T-helper 2 cell (primary cell): ENCODE measurements at regions not wholly inside any gene's neighbourhood (a gene's known extent, or its start where the extent isn't known, plus 50 kb on each side); places are given as distances from the start of the nearest gene placed in this dataset.

Experiments used
- DNase-seq, 5 experiments: peaks; one replicate each; pipeline versions ENCODE4 v3.0.0 to v3.0.0-alpha.2; 2012 to 2022

DNA sequence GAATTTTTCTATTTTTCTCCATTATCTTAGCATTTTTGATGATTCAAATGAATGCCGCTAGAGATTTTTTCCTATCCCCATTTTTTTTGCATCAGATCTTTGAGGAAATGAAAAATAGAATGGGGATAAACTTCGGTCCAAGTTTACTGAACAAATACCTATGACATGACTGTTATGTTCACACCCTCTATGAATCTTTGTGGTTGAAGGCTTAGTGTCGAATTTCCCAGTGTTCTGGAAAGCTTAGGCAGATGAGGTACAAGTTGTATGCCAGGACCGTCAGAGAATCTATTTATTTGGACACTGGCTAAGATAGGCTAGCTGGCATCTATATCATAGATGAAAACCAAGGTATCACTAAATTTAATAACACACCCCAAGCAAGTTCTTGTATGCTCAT, 123.4 kb downstream of the SPCS3 start:
- no peak for DNase-seq

DNA sequence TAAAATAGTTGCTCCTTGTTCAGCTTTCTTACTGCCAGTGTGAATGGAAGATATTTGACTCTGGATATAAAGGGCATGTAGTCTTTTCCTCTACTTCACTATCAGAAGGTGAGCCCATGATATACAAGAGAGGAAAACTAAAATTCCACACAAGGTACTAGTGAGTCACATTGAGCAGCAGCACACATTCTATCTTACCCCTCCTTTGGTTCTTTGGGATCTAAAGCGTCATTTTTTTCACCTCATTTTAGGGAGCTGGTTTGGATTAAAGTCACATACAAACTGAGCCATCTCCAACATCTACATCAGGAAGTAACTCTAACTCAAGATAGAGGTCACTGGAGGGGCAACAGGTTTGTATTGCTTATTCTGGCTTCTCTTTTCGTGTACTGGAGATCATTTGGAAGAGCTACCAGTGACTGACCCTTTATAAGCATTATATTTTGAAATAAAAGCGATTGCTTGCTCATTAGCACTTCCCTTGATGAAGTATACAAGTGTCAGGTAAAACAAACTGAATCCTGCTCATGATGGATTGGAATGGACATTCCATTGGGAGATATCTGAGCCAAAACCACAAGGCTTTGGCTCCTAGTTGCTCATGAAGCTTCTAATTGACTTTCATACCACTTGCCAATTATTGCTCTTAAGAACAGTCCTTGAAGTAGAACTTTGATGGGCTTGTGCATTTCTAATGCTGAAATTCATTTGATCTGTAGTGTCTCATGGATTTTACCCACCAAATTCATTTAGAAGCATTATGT, 124.1 kb downstream of the SPCS3 start:
- DNase-seq, result no peak

DNA sequence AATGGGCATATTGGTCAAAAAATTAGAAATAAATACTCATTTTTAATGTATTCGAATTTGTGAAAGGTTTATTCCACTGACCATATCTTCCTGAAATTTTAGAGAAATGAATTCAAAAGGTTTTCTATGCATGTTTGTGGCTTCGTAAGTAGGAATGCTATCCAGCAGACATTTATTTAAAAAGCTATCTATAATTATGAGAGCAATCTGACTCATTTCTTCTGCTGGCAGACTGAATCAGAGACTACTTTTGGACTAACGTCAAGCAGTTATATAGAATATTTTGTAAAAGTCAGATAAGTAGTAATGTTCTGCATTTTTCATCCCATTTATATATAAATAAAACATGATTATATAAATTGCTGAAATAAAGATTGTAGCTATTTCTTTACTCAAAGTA, 125.0 kb downstream of the SPCS3 start:
- DNase-seq, result no peak

DNA sequence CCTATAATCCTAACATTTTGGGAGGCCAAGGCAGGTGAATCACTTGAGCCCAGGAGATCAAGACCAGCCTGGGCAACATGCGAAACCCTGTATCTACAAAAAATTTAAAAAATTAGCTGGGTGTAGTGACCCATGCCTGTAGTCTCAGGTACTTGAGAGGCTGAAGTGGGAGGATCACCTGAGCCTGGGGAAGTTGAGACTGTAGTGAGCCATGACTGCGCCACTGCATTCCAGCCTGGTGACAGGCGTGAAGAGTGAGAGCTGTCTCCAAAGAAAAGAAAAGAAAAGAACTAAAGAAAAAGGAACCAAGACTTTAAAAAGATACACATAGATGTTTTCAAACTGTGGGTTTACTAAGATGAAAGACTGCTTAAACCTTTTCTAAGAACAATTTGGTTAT, 129.0 kb downstream of the SPCS3 start:
- no peak for DNase-seq

DNA sequence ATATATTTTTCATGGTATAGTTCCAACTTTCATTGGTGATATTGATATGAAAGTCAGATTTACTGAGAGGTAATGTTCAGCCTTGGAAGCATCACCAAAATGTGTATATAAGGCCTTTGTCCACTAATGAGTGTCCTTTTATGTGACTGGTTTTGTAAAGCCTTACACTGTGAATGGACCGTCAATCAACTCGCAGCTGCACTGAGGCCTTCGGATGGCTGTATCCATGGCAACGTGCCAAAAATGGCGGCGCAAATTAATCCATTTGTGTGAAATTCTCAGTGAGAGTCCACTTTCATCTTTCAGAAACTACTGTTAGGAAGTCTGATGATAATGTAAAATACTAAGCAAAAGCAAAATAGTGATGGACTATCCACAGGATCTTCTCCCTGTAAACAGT, 131.7 kb downstream of the SPCS3 start:
- no peak for DNase-seq

DNA sequence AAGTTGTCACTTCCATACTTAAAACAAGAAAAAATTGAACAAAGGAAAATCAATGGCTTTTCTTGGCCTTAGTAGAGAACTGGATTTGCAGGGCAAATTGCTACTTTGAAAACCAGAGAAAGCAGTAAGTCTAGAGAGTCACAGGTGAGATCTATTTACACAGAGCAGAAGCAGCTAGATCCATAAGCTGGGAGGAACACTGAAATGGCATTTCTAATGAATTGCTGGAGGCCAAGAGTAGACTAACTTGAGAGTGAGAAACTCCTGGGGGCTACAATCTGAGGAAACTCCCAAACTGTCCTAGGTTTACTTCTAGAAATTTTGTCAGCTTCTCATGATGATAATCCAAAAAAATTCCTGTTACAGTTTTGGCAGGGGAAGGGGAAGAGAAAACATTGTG, 133.3 kb downstream of the SPCS3 start:
- DNase-seq, result no peak

DNA sequence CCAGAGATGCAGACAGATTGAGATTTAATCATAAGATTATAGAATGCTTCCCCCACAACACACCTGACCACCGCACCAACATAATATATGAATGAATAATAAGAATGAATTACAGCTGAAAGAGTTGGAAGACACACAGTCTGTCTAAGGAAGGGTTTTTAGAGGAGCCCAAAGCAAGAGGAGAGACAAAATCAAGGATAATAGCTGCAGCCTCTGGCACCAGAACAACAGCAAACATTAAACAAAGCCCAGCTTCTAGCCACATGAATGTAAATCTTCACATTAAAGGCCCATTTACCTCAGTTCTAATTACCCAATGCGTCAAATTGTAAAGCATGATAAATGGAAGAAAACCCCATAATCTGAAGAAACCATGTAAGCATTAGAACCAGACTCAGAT, 133.9 kb downstream of the SPCS3 start:
- no peak for DNase-seq

DNA sequence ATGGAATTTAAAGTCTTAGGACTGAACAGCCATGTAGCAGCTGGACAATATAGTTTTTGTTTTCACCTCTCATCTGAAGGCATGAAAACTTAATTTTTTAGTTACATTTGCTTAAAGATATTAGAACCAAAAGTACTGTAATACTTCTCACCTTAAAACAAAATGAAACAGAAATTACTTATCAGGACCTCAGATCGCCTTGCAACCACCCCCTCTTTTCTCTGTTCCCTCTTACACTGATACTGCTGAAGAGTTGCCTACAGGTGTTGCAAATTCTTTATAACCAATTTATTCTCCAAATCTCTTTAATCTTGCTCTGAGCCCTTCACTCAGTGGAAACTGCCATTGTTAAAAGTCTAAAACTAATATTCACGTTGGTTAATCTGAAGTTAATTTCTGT, 145.0 kb downstream of the SPCS3 start:
- peak in 1 of 5 experiments; percentile 42 for DNase-seq

DNA sequence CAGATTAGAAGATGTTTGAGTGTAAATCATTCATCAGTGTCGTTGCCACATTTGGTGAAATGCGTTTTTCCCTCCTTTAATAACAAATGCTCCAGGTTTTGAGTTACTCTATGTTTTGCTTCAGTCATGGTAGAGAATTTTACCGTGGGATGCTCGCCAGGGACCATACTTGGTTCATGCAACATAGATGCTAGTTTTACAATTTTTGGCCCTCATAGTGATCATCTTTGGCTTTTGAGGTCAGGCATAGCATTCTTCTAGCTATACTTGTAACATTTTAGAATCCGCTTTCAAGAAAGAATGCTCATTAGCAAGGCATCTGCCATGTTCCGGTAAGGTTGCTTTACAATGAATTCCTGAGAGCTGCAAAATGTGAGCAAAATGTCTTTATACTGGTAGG, 147.2 kb downstream of the SPCS3 start:
- no peak for DNase-seq

DNA sequence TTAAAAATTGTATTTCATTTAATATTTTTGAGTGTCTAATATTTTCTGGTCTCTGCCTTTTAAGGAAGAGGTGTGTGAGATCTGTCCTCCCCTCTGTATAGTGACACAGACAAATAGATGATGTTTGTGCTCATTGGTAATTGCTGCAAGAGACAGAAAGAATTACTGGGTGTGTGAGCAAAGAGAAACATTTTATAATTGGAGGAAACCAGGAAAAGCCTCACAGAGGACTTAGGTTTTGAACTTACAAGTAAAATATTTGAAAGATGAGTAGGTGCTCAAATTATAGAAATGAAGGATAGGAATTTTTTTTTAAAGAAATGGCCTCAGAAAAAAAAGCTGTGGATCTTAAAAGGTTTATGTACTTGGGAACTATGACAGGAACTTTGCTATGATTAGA, 149.8 kb downstream of the SPCS3 start:
- no peak for DNase-seq

DNA sequence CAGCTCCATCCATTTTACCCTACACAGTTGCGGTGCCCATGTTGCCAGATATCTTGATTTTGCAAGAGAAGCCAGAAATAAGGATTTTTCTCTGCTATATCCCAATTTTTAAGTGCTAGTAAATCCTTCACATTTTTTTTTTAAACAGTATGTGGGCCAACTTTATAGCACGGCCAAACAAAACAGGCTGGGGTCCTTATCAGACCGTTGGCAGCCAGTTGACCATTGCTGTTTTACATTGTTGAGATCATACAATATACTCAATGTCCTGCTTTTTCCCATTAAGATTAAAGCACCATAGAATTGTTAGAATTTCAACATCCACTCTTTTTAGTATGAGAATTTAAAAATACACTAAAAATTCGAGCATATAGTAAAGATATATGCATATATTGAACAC, 150.9 kb downstream of the SPCS3 start:
- DNase-seq, result no peak

DNA sequence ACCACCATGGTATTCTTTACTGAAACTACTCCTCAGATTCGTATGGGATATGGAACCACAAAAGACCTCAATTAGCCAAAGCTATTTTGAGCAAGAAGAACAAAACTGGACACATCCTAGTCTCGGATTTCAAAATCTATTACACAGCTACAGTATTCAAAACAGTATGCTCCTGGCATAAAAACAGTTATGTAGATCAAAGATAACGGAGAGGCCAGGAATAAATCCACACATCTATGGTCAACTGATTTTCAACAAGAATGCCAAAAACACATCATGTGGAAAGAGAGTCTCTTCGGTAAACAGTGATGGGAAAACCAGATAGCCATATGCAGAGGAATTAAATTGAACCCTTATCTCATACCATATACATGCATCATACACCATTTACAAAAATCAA, 155.3 kb downstream of the SPCS3 start:
- no peak for DNase-seq

DNA sequence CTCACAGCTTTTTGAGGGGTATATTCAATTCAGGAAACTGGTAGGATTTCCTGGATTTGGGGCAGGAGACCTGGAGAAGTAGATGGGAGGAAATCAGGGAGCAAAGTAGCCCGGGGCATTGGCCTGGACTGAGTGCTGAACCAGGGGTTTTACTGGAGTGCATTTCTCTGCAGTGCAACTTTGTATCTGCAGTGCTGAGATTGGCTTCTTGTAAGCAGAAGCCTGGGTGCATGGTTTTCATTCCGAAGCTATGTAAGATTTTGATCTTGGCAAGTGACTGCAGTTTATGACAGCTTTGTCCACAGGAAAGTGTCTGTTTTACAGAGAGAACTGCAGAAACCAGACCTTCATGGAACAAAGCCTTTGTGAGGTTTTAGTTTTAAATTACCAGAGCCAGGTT, 158.3 kb downstream of the SPCS3 start:
- DNase-seq, result no peak

DNA sequence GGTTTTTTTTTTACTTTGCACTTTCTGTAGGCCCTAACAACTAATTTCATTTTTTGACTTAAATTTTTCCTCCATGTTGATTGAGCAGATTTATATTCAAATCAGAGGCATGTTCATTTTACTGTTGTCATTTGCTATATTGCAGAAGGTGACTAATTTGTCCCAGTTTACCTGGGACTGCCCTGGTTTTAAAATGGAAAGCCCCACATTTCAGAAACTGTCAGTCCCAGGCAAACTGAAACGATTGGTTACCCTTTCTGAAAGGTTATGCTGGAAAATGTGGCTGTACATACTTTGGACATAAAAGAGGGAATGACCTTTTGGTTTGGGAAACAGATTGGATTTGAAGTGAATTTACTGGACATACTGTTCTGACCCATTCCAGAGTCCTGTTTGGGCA, 160.0 kb downstream of the SPCS3 start:
- DNase-seq, result no peak

DNA sequence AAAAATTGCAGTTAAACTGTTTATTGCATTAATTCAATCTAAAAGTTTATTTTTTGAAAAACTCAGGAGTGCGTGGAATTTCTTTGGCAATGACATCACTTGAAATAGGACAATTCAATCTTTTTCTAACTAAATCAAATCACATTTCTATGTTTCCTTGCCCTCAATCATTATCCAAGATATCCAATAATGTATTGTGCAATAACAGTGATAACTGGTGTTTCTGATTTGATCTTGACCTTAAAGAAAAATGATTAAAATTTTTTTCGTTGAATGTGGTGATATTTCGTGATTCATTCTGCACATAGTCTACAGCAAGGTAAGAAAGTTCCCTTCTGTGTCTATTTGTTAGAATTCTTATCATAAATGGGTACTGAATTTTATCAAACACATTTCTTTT, 163.2 kb downstream of the SPCS3 start:
- no peak for DNase-seq

DNA sequence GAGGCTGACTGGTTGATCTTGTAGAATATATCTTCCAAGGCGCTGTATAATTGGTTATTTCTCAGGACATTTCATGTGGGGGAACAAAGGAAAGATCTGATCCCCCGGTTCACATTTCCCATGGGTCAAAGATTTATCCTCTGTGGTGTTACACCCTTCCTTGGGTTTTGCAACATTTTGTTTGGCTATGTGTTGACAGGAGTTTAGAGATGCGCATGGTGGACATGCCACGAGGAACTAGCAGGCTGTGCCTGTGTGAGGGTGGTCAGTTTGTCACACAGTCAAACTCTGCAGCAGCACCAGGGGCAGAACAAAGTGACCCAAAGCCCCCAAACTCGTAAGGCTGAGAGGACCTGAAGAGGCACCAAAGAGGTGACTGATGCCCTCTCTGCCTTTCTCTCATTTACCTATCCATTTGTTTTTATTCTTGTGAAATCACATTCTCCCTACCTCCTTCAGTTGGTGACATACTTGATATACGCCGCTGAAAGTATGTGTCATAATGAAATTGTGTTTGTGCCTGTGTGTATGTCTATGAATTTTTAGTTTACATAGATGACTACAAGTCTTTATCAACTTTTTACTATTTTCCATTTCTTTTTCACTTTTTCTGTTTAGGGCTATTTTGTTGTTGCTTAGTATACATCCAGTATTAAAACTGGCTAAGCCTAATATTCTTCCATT, 164.7 kb downstream of the SPCS3 start:
- DNase-seq, result no peak

DNA sequence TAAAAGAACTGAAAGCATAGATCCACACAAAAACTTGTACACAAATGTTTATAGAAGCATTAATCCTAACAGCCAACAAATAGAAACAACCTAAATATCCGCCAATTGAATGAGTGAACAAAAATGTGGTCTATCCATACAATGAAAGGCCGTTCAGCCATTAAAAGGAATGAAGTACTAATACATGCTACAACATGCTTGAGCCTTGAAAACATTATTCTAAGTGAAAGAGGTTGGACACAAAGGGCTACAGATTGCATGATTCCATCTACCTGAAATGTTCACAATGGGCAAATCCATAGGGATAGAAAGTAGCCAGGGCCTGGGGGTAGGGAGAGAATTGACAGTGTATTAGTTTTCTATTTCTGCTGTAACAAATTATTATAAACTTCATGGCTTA, 169.2 kb downstream of the SPCS3 start:
- DNase-seq, result no peak

DNA sequence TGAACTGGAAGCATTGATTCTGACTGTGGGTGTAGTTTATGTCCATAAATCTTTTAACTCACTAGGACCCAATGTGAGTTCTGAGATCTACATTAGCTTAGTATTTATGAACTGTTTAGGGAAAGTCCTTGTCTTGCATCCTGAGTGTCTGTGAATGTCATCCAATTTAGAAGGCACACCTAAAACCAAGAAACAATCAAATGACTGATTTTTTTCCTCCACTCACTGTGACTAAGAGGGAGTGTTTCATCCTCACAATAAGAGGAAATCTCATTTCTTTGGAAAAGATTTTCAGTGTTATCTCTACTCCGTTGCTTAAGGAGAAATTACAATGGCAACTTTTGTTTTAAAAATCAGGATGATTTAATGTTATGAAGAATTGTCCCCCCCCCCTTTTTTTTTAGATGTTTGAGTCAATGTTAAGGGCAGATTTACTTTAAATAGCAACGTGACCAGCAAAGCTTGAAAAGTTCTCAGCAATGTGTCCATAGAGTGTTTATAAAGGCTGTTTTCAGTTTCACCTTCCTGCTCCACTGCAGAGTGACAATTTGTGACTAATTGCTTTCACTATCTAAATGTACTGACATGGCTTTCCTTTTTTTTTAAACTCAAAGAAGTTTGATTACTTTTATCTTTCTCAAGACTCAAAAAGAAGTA, 173.0 kb downstream of the SPCS3 start:
- no peak for DNase-seq

DNA sequence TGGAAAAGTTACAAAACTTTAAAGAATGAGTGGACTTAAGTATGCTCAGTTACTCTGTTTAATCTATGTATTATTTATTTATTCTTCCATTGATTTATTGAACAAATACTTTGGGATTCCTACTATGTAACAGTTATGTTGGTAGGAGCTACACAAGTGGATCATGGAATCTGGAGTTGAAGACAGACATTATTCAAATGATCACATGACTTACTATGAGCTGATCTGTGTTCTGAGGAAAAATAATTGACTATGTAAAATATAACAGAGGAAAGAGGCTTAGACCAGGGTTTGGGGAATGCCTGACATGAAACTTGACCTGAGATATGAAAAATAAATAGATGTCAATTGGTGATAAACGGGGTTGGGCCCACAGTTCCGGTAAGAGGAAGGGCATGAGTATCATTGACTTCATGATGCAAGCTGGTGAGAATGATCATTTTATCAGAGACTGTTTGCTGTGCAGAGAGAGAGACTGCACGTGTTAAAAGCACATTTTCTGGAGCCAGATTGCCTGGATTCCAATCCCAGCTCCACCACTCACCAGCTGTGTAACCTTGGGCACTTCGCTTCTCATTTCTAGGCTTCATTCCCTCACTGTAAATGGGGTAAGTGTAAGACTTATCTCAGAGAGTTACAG, 179.0 kb downstream of the SPCS3 start:
- no peak for DNase-seq

DNA sequence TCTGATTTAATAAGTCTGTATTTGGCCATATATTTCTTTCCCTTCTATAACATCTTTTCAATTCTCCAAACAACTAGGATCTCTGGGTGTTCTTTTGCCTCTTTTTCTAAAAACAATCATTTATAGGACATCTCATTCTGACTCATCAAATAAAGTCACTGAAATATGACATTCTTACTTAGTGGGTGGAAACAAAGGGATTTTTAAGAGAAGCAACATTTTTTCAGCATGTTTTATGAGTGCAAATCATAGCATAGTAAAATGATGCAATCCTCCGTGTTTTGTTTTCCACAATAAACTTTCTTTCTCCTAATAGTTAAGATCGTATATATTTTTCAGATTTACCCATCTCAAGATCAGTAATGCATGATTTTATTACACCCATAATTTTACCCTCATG, 179.8 kb downstream of the SPCS3 start:
- no peak for DNase-seq

DNA sequence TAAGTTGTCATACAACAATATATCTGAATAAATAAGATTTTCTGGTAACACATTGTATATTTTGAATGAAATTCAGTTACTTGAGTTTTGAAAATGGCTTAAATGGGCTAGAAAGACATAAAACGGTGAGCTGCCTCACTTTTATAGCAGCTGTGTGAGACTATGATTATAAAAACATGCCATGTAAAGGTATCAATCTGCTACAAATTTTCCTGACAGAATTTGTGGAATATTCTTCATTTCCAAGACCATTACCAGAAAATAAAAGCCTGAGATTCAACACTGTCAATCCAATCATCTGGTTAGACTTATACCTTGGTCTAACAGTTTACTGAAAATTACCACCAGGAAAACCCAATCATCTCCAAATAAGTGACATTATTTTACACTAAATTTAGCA, 181.1 kb downstream of the SPCS3 start:
- no peak for DNase-seq

DNA sequence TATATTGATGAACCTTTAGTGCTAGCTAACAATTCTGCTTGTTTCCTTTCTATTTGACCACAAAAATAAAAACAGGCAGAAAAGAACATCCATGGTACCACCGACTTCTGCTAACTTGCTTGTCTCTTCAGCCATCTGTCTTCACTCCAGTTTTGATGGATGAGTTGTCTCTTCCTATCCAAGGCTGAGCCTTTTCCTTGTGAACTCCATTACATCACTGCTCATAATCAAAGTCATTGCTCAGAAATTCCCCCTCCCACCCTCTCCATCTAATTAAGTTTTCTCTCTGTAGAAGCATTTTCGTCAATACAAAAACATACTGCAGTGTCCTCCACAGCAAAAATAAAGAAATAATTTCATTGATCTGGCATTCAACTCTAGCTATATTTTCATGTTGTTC, 184.4 kb downstream of the SPCS3 start:
- DNase-seq, result no peak

DNA sequence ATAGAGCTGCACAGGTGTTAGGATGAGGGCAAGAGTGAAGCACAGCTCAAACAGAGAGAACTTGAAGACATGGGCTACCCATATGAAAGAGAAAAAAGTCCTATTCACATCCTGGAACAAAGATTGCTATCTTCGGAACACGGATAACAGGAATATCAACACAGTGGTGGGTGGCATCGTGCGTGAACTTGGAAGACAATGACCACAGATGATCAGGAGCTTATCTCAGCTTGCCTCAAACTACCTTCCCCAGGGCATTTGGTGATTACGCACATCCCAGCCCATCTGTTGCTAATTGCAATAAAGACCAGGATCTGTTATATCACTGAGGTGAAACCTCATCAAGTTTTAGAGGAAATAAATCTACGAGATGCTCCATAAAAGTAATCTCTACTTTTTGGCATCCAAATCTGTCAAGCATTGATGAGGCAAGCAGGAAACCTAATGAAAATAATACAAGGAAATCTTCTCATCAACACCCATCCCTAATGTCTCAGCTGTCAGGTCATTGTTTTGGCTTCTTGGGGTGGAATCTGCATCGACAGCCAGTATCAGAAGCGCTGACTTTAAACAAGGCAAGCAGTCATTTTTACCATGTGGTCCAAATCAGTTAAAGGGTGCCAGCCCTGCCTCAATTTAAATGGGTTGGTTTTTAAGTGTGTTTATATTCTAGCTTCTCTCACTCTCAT, 188.2 kb downstream of the SPCS3 start:
- DNase-seq, result no peak
